HG03139 (cell line): ENCODE measurements at regions not wholly inside any gene's neighbourhood (a gene's known extent, or its start where the extent isn't known, plus 50 kb on each side); places are given as distances from the start of the nearest gene placed in this dataset.

Experiments
- ATAC-seq: cut with Tn5 transposase; IDR thresholded peaks from one replicate; pipeline ENCODE4 v1.9.1; 2021; ENCODE audit not compliant: unreplicated experiment

GRCh38 chr17:45709728-45710288, 74.3 kb upstream of the CRHR1 start:
- ATAC-seq: no peak

GRCh38 chr17:45715787-45716186, 68.3 kb upstream of the CRHR1 start:
- ATAC-seq: no peak

DNA sequence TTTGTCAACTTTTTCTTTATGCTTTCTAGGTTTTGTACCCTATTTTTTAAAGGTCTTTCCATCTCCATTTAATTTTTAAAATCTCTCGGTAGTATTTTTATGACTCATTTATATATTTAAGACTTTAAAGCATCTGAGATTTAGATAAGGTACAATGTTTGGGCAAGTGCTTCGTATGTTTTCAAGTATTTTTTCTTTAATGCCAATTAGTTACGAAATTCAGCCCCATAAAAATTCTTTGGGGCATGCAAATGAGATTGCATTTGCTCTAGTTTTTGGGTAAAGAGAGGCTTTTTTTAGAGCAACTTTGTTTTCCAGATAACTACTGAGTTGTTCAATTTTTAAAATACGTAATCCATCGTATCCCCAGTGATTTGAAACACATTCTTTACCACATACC, 65.3 kb upstream of the CRHR1 start:
- no peak for ATAC-seq

DNA sequence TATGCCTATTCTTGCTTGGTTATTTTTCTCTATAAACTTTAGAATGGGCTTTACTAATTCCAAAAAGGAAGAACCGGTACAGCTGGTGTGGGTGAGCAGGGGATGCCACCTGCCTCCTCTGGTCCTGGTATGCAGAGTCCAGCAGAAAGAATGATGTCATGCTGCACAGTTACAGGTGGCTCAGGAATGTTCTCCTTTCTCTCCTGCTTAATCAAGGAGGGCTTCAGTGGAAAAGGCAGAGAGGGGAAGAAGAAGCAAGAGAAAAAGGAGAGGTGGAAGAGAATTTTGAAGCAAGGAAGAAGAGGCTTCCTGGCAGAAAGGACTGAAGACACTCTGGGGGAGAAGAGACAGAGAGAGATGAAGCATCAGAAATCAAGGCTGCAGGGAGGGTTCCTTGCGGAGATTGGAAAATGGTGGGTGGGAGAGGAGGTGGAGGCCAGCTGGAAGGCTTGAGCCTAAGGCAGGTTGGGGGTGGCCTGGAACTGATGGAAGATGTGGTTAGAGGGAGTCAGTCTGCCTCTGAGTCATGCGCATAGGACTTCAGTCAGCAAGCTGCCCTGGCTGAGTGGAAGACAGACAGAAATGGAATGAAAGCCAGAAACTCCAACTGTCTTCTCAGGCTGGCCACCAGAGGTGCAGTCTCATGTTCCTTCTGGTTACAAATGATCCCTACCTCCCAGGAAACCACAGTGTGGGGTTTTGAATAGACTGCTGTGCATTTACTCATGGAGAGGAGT, 64.6 kb upstream of the CRHR1 start:
- ATAC-seq: no peak

GRCh38 chr17:45720386-45720785, 63.7 kb upstream of the CRHR1 start:
- no peak for ATAC-seq

- ATAC-seq: no peak
Observed at GRCh38 chr17:45722161-45722560, 62.0 kb upstream of the CRHR1 start.

DNA sequence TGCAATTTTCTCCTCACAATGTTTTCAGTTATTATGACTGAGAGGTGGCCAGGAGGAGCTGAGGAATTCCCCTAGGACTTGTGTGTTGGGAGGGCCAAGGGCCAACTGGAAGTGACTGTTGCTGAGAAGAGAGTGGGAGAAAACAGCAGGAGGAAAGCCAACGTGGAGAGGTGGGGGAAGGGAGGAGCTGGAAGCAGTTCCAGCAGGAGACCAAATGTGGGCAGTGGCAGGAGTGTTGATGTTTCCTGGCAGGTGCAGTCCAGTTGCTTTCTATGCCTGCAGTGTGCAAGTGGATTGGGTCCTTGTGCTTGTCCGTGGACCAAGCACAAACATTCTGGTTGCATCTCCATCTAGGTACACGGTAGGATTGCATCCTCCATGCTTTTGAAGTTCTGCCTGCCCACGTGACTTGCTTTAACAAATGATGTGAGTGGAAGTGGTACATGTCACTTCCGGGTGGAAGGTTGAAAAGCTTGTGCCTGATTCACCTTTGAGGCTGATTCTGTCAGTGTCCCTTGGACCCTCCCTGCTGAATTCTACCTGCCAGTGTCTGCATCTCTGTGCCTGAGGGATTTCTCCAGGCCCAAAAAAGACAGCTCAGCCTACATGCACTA, 54.7 kb upstream of the CRHR1 start:
- ATAC-seq: no peak

DNA sequence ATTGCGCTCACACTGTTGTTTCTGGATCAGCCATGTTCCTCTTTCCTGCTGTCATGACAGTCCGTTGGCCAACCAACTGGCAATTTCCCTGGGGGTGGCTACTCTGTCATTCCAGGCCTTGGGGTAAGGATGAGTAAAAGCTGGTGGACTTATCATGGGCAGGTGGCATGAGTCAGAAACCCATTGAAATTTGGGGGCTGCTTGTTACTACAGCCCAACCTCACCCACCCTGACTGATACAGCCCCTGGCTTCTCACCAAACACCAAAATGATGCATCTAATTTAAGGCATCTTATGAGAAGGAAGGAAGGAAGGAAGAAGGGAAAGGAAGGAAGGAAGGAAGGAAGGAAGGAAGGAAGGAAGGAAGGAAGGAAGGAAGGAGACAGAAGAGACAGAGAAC, 53.9 kb upstream of the CRHR1 start:
- ATAC-seq: no peak

GRCh38 chr17:45731459-45731858, 52.7 kb upstream of the CRHR1 start:
- no peak for ATAC-seq

- no peak for ATAC-seq
Observed at GRCh38 chr17:45732926-45733505, 51.1 kb upstream of the CRHR1 start.

DNA sequence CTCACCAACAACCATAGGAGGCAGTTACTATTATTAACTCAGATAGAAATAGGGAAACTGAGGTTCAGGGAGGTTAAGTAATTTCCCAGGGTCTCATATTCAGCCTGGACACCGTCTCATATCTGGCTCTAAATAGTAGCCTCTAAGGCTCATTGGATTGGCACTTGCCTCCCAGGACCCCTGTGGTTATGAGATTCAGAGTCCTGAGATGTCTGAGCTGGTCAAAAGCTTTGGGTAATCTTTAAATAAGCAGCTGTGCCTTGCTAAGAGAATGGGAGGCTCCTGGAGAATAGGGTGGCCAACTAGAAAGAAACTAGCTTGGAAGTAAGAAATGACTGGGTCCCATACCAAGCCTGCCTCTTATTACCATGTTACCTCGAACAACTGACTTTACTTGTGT, 50.3 kb upstream of the CRHR1 start:
- ATAC-seq: no peak
